GM19239 (cell line): ENCODE measurements at regions not wholly inside any gene's neighbourhood (a gene's known extent, or its start where the extent isn't known, plus 50 kb on each side); places are given as distances from the start of the nearest gene placed in this dataset.

Experiments
- DNase-seq: peaks from one replicate; pipeline ENCODE4 v3.0.0; 2011; ENCODE audit warnings: low spot score; ENCODE audit not compliant: insufficient read length
- FAIRE-seq: peaks from 2 replicates; lab custom pipeline; 2011; peaks lifted over from hg19 to GRCh38; lab: Jason Lieb, UNC

DNA sequence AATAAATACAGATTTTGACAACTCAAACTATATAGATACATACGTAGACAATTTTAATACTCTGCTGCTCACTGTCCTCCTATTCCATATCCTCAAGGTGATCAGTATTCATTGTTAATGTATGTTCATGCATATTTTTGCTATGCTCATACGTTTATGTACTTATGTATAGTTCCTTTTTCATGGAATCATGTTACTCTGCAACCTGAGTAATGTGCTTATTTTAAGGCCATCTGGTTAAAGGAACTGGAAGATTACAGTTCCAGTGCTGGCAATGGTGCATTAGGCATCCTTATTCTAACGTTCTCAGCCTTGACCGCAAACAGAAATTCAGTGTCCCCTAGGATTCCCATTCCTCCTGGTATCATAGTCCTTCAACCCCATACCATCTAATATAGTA, 385.0 kb upstream of the TNP1 start:
- DNase-seq: no peak
- FAIRE-seq: no peak

DNA sequence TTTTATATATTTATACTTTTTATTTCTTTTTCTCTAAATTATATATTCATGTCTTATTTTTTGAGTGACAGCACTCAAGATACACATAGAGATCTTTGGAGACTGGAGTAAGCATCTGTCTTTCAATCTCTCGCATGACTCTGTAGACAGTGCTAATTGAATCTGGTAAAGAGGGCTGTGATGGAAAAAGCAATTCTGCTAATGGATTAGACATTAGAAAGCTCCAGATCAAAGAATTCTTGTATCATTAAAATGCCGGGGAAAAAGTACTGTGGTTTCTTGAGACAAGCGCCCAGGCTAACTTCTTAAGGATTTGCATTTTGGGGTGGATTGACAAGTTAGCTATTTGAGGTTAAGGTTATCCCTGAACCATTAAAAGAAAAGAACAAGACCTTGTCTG, 383.1 kb upstream of the TNP1 start:
- FAIRE-seq: no peak
- DNase-seq: no peak

DNA sequence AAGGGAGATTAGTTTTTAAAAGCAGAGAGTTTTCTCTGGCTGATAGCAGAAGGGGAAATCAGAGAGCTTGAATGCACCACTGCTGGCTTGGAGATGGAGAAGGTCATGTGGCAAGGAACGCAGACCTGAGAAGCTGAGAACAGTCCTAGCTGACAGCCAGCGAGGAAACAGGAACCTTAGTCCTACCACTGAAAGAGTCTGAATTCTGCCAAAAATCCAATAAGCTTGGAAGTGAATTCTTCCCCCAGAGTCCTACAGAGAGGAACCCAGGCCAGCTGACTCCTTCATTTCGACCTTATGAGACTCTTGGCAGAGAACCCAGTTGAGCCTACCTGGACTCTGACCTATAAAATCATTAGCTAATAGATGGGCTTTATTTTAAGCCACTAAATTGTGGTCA, 371.9 kb upstream of the TNP1 start:
- FAIRE-seq: no peak

DNA sequence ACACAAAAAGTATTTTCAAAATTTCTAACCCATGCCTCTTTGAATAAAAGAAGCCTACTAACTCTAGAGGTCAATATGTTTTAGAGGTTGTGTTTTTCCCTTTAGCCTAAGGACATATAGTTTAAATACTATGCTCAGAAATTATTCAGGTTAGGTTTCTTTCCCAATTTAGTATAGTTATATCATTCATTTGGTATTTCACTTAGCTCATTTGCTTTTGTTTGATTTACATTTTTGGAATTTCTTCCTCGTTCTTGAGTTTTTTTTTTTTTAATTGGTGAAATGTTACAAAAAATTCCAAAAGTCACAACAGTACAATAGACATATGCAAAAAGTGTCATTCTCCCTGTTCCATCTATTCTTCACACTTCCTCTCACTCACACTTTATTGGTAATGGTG, 371.3 kb upstream of the TNP1 start:
- FAIRE-seq: no peak
- DNase-seq: no peak

More for the DNA sequence above, 371.9 kb upstream of the TNP1 start:
- DNase-seq: no peak

DNA sequence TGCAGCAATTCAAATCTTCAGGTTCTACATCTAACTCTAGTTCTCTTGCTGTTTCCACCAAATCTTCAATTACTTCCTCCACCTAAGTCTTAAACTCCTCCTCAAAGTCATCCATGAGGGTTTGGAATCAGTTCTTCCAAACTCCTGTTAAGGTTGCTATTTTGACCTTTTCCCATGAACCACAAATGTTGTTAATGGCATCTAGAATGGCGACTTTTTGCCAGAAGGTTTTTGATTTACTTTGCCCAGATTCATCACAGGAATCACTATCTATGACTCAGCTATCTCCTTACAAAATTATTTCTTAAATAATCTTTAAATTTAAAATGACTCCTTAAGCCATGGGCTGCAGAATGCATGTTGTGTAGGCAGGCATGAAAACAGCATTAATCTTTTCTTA, 368.9 kb upstream of the TNP1 start:
- FAIRE-seq (no peak), DNase-seq (no peak)

DNA sequence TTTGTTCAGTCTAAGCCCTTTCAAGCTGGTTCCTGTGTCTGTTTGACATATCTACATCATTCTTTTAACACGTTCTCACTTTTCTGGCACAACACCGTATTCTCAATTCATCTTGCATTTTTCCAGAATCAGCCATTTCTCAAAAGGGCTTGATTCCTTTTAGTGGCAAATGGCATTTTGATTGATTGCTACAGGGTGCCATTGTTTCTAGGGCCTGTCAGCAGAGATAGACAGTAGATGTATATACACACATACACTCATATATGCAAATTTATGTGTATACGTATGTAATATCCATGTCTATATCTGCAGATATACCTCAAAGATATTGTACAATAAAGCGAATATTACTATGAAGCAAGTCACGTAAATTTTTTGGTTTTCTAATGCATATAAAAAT, 367.9 kb upstream of the TNP1 start:
- DNase-seq (no peak), FAIRE-seq (no peak)

DNA sequence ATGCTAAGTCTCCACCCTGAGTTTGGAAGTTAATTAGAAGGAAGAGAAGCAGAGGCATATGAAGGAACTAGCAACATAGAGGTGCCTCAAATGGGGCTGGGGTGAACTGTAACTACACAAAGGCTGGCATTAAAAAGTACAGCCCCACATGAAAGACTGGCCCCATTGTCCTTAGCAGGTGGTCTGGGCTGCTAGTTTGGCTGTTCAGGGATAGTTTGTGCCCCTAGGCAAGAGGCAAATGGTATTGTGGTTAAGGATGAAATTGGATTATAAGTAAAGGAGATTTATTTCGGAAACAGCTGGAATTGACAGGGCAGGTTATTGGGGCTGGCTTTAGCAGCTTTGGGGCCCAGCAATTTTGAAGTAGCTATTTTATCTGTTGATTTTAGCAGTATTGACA, 365.7 kb upstream of the TNP1 start:
- DNase-seq (no peak), FAIRE-seq (no peak)

DNA sequence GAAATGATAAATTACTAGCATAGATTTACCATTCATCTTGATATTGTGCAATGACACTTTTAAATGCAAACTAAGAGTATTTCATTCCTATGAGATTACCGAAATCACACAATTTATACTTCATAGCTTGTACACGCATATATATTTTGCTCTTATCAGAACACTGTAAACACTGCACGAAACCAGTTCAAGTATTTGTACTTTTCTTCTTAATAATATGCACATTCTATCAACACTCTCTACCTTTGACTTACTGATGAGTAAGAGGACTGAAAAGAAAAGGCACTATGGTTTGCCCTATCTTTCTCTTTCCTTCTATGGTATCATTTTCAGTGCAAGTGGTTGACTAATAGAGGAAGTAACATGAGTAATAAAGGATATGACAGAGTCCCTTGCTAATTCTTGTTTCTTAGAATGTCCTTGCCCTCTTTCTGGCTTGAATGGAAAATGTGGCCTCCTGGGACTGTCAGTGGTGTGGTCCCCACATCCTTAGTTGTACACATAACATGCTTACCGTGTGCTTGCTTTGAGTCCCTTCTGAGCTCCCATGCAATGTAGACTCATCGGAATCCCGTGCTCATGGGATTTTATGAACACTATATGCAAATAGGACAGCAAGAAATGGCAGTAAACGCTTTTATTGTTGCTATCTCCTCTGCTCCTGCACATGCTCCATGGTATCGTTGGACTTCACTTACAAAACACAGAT, 363.5 kb upstream of the TNP1 start:
- peak; percentile 25 for DNase-seq
- FAIRE-seq: peak; percentile 99

DNA sequence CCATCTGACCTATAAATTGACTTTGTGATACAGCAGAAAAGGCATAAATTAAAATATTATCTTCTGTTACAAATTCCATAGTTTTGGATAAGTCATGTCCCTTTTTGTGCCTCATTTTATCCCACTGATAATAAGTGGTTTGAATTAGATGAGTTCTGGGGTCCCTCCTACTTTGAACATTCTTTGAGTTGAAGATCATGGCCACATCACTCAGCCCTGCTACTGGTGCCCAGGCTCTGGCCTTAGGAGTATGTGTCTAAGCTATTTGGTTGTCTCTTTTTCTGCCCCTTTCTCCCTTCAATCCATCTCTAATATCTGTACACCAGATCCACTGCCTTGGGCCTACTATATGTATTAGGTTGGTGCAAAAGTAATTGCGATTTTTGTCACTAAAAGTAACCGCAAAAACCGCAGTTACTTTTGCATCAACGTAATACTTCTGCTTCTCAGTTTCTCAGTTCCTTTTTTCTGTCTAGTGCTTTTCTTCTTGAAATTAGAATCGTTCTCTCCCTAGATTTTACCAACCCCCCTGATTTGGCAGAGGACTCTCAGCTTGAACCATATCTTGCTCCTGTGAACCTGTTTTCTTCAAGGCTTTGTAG, 362.5 kb upstream of the TNP1 start:
- DNase-seq (peak; percentile 2), FAIRE-seq (peak; percentile 96)

DNA sequence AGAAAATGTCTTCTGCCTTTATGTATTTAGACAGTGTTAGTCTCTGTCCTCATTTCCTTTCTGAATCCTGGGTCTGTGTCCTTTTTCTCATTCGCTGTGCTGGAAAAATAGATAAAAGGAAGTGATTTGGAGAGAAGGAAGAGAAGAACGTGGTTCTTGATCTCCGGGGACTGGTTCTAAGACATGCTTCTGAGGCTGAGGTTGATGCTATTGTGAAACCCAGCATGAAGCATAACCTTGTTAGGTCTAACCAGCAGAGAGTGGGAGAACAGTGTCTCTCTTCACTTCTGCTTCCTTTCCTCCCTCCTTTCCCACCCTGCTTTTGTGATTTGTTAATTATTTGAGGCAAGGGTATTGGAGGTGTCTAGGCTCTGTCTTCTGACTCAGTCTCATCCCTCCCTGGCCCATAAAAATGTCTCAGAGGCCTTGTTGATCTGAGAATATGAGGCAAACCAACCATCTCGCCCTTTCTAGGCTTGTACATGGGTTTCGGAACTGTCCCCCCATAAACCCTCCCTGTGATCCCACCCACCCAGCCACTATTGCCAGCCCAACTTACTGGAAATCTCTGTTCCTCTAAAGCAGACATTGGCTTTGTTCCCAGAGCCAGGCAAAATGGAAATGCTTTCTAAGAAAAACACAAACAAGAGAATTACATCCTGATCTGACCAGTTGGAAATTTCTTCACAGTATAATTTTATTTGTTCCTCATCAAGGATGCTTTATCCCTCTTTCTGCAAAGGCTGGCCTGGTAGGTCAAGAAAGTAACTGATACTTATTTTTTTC, 360.6 kb upstream of the TNP1 start:
- DNase-seq (no peak), FAIRE-seq (peak; percentile 18)

DNA sequence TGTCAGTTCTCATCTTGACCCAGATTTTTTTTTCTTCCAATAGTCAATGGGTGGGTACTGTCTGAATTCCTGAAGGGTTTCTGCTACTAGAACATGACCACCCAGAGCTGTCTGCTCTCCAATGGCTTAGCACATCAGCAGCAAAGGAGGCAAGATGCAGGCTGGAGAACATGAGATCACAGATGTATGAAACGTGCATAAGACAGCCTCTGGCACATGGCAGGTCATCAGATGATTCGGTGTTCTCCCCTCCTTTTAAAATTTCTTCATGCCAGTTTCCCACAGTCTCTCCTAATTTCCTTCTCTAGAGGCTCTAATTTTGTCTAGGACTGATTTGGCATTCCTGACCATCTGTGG, 359.3 kb upstream of the TNP1 start:
- FAIRE-seq (peak; percentile 21), DNase-seq (no peak)

DNA sequence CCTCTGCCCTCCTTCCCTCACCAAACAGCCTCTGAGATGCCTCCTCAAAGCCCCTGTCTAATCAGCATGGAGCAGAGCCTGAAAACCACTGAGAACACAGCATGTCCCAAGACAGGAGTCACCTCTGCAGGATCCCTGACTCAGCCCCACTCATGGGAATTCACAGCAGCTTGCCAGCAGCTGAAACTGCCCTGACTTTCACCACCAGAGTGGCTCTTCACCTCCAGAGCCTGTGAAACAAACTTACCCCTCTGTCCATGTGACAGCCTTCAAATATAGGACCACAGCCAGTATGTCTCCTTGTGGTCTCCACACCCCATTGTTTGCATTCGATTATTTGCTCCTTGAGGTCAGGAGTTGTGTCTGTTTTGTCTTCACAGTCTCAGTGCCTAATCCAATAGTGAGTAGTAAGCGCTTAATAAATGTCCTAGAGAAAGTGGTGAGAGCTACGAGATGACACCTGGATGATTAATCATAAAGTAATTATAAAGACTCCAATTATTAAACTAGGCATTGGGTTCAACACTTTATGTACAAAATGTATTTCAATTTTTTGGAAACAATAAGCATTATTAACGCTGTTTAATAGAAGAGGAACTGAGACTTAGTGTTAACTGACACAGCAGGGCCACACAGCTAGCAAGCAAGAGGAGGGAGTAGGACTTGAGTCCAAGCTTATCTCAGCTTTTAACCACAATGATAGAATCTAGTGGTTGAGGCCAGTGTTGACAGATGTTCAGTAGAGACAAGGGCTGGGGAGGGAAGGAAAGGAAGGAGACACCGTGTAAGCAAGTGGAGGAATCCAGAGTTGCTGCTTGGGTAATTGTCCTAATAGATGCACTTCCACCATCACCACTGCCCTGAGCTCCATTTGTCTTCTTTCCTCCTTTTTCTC, 358.7 kb upstream of the TNP1 start:
- FAIRE-seq (peak; percentile 93), DNase-seq (peak; percentile 9)

DNA sequence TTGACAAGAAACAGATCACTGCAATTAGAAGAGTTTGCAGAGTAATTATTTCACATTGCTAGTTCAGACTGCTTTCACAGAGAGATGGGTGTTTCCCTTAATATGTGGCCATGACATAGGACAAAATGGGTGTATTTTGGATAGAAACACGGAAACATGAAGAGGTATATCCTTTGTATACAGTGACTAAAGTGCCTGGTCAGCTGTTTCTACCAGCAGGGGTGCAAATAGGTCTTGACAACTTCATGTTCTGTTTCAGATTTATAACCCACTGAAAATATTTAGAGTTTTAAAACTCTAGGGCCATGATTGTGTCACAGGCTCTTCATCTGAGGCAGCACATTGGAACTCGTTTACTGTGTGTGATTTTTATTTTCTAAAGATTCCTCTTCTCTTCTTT, 357.1 kb upstream of the TNP1 start:
- DNase-seq (no peak), FAIRE-seq (no peak)

DNA sequence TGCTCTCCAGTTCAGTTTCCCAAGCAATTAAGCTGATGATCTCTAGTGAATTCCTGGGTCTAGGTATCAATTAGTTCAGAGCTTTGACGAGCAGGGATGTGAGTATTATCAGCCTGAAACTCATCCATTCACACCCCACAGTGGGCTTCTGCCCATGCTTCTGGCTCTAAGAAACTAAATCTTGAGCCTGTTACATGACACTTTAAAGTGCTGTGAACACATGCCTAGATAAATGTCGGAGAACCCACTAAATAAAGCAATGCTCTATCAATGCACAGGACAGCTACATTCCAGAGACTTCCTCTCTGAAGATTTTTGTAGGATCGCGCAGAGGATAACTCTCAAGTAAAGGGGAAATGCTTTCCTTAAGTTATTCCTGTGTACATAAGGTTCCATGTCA, 356.5 kb upstream of the TNP1 start:
- DNase-seq (no peak), FAIRE-seq (no peak)

DNA sequence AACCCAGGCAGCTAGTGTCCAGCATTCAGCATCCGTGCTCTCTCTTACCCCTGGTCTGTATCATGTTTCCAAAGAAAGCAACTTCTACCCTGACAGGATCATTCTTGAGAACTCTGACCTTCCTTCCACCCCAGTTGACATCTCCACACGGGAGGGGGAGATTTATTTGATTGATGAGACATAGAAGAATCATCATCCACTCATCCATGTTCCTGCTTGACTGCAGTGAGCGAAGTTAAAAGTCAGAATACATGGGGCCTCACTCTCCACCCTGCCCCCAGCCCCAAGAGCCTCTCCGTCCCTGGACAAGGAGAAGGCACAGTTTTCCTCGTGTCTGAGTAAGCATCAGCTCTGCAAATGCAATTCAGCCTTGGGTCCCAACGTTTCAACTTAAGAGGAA, 356.0 kb upstream of the TNP1 start:
- FAIRE-seq (no peak), DNase-seq (no peak)

DNA sequence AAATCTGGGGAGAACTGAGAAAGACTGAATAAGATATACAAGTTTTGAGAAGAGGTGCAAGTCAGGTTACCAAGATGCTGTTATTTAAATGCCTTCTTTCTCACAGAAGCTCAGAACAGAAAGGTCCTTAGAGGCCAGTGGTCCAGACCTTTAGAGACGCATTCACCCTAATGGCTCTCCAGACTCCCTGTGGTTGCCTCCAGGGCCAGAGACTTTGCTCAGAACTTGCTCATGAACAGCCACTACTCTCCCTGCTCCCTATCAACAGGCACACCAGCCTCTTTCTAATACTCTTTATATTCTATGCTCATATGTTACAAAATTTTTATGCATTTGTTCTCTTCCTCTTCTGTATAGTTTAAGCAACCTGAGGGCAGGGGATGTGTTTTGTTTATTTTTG, 349.0 kb upstream of the TNP1 start:
- DNase-seq (no peak), FAIRE-seq (no peak)

DNA sequence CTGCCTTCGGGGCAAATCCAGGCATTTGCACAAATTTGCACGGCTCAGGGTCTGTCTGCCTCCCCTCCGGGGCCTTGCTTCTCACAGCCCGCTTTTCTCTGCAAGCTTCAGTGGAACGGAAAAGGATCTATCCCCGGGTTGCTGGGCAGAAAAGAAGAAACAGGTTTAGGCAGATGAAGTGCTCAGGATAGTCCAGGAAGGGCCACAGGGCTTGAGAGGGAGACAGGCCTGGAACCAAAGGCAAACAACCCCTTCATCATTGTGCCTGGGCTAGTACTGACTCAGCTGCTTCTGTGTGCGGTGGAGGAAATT, 347.8 kb upstream of the TNP1 start:
- no peak for DNase-seq

DNA sequence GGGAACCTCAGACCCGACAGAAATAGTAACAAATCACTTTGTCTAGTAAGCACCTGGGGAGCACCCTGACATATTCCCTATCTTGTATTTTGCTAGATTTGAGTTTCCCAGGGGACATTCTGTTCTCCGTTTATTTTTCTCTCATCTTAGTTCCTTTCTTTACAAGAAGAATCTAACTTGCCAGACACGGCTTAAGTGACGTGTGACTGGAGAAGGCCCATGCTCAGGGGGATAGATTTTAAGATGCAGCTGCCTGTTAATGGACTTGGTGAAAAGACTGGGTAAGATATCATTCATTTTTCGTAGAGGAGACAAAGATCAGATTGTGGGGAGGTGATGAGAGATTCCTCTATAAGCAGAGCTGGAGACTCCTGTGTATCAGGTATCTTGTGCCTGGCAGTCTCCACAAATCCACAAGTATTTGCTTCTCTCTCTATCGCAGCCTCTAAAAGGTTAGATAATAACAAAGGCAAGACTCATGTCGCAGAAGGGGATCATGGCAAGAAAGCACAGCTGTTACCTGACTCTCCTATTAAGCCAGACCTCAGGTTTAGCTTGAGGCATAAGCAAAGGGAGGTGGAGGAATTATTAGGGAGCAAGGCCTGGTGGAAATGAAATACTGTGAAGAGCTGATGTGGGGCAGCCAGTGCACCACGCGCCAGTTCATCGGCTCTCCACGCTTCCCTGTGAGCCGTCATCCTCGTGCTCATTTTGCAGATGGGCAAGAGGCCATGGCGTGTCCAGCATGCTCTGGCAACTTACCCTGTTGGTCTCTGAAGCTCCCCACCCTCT, 347.2 kb upstream of the TNP1 start:
- FAIRE-seq: no peak
- DNase-seq: no peak

More for the DNA sequence above, 347.8 kb upstream of the TNP1 start:
- no peak for FAIRE-seq

DNA sequence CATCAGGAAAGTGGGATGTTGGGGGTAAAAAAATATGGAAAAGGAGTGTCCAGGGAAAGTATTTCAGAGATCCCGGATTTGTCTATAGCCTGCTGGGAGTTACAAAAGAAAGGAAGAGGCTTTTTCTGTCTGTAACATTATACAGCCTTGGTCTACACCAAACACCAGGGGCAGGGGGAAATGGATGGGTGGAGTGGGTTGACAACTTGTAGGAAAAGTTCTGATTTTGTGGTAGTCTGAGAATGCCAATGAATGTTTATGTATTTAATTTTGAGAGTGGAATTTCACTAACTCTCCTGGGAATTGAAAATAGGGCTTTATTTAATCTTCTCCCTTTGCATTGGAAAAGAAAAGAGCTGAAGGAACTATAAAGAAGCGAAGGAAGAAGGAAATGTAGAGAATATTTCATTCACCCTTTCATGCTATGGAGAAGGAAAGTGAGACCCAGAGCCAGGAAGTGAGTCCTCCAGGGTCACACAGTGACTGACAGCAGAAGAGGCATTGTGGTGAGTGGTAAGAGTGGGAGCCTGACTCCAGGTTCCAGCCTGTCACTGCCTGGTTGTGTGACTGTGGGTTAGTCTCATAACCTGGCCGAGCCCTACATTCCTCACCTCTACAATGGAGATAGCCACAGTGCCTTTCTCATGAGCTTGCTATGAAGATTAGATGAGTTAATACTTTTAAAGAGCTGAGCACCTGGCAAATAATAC, 346.3 kb upstream of the TNP1 start:
- FAIRE-seq (no peak), DNase-seq (no peak)
